Left forelimb (tissue), 1 donor: ENCODE measurements at regions not wholly inside any gene's neighbourhood (a gene's known extent, or its start where the extent isn't known, plus 50 kb on each side); places are given as distances from the start of the nearest gene placed in this dataset.
"Not testable (repeated sequence)": the region's sequence is repeated elsewhere in the genome, so short reads cannot be mapped to it uniquely, and the experiment has no call there.

Source experiments
- DNase-seq: peaks from one replicate; pipeline ENCODE4 v3.0.0-alpha.2; 2018; ENCODE audit warnings: low spot score

GRCh38 chr17:445839-446238 is 93.2 kb upstream of the RPH3AL start, which contains the start of gene RFLNB:
RFLNB (minus strand) TSS chr17:445939.
- DNase-seq: not testable (repeated sequence)

- no peak for DNase-seq
Measured at GRCh38 chr17:444879-445454, 92.4 kb upstream of the RPH3AL start.

GRCh38 chr17:443109-443508 is 90.5 kb upstream of the RPH3AL start:
- DNase-seq: no peak

GRCh38 chr17:441155-441950 is 88.7 kb upstream of the RPH3AL start:
- DNase-seq: no peak

- no peak for DNase-seq
Measured at GRCh38 chr17:438191-438590, 85.6 kb upstream of the RPH3AL start.

- no peak for DNase-seq
Measured at GRCh38 chr17:437545-437944, 84.9 kb upstream of the RPH3AL start.

- no peak for DNase-seq
Measured at GRCh38 chr17:436571-436970, 84.0 kb upstream of the RPH3AL start.

GRCh38 chr17:432471-432870 is 79.9 kb upstream of the RPH3AL start:
- DNase-seq: not testable (repeated sequence)

GRCh38 chr17:431494-431893 is 78.9 kb upstream of the RPH3AL start:
- DNase-seq: no peak

- DNase-seq: no peak
Measured at GRCh38 chr17:429589-429988, 77.0 kb upstream of the RPH3AL start.

- no peak for DNase-seq
Measured at GRCh38 chr17:428414-428813, 75.8 kb upstream of the RPH3AL start.

- no peak for DNase-seq
Measured at GRCh38 chr17:427891-428290, 75.3 kb upstream of the RPH3AL start.

- DNase-seq: no peak
Measured at GRCh38 chr17:427327-427726, 74.7 kb upstream of the RPH3AL start.

GRCh38 chr17:422196-422930 is 69.8 kb upstream of the RPH3AL start:
- no peak for DNase-seq

- DNase-seq: peak; percentile 8
Measured at GRCh38 chr17:420479-421175, 68.0 kb upstream of the RPH3AL start.

- DNase-seq: no peak
Measured at GRCh38 chr17:419073-419735, 66.6 kb upstream of the RPH3AL start.

- no peak for DNase-seq
Measured at GRCh38 chr17:418421-418751, 65.8 kb upstream of the RPH3AL start.

GRCh38 chr17:417691-418420 is 65.2 kb upstream of the RPH3AL start:
- DNase-seq: no peak

- no peak for DNase-seq
Measured at GRCh38 chr17:416293-417206, 63.9 kb upstream of the RPH3AL start.

GRCh38 chr17:413706-414380 is 61.2 kb upstream of the RPH3AL start:
- DNase-seq: no peak
